ENCODE measurements at regions not wholly inside any gene's neighbourhood (a gene's known extent, or its start where the extent isn't known, plus 50 kb on each side); places are given as distances from the start of the nearest gene placed in this dataset.
"Not testable (repeated sequence)": the region's sequence is repeated elsewhere in the genome, so short reads cannot be mapped to it uniquely, and the experiment has no call there.

DNA sequence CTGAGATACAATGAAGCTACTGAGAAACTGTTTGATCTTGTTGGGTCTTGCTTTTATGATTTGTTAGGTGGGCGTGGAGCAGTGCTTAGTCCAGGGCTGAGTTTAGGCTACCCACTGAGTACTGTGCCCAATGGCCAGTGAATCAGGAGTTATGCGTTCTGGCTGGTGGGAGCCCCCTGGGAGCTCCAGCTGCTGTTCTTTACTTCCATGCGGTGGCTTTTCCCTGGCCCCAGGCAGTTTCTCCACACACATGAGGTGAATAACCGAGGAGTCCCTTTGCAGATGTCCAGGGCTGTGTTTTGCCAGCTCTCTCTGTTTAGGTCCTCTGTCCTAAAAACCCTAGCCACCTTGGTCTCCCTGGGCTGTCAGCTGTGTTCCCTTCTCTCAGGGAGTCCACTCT, 106.5 kb downstream of the KLF13 start:
- no peak for DNase-seq (ENCODE audit: low spot score)

- DNase-seq (ENCODE audit: low spot score), result no peak
These were observed 106.9 kb downstream of the KLF13 start for GRCh38 chr15:31433574-31433973.

DNA sequence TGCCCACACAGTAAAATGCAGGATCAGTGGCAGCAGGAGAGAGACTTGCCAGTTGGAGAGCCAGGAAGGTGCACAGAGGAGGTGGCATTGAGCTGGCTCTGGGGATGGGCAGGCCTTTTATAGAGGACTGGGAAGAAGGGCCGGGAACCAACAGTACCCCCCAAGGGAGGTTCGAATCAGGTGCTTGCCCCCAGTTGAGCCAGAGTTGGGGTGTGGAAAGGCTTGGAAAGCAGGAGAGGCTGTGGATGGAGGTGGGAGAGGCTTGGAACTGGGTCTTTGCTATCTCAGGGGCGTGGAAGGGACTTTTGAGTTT, 107.6 kb downstream of the KLF13 start:
- no peak for DNase-seq (ENCODE audit: low spot score)

DNA sequence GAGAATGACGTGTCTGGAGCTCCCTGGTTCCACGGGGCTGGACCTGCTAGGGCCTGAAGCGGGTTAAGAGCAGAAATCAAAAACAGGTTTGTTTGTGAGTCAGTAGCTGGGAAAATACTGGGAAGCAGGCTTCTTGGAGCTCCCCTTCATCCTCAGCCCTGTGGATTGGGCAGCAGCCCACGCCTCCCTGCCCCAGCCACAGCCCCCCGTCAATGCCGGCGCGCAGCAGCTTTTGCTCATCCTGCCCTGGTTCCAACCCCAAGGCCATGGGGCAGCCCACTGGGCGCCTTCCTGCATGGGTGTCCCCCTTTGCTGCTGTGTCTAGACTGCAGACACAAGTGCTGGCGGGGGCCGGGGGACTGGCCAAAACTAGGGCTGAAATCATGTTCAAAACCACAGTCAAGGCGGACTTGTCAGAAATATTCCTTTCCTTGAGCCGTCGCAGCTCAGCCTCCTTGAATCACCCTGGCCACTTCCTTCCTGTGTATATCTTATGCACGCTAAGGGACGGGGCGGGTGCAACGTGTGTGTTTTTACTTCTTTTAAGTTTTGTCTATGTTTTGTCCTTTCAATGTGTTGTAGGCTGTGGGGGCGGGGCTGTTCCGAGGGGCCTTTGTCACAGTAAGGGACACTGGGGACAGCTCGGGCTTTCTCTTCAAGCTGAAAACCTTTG, 108.1 kb downstream of the KLF13 start:
- DNase-seq (ENCODE audit: low spot score), result peak; percentile 62

DNA sequence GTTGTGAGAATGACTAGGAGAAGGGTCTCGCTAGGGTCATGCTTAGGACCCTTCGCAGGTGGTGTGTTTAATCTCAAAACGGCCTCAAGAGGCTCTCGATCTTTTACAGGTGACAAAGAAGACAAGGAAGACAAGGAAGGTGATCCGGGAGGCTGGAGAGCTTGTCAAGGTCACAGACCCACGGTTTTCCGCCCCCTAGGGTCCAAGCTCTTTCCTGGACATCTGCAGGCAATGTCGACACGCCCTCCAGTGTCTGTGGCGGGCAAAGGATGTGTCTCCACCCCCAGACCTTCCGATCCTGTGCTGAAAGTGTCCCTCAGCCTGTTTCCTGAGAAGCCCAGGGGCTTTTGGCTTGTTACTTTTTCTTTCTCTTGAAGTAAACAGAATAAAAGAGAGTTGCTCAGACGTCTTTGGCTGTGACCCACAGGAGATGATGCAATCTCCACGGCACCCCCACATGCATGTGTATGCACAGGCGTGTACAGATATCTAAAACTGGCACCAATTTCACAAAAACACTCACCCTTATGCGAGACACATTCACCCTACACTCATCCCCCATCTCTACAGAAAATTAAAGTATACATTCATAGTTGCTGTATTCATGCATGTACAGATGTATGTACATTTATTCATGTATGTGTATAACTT, 108.8 kb downstream of the KLF13 start:
- DNase-seq (ENCODE audit: low spot score), result peak; percentile 71

- no peak for DNase-seq (ENCODE audit: low spot score)
These were observed 109.4 kb downstream of the KLF13 start for GRCh38 chr15:31435912-31436628.

- no peak for DNase-seq (ENCODE audit: low spot score)
These were observed 111.1 kb downstream of the KLF13 start for GRCh38 chr15:31437686-31438085.

DNA sequence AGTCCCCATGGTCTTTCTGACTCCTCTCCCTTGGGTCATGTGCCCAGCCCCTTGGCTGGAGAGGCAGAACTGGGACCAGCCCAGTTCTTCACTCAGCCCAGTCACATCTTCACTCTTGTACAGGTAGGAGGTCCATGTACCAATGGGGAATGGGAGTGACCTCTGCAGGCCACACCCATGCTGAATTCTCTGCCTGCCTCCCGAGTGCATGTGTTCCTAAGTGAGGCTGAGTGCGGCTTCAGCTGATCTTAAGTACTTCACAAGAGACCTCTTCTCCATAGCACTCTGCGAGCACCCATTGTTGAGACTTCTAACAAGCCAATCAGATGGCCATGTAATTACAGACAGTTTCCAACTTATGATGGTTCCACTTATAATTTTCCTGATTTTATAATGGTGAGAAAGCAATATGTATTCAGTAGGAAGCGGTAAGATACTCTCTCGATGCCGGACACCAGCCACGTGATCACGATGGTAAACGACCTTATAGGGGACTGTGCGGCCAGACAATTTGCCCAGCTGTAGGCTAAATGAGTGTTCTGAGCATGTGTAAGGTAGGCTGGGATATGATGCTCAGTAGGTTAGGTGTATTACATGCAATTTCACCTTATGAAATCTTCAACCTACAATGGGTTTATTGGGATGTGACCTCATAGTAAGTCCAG, 112.1 kb downstream of the KLF13 start:
- DNase-seq (ENCODE audit: low spot score), result no peak

- no peak for DNase-seq (ENCODE audit: low spot score)
These were observed 112.7 kb downstream of the KLF13 start for GRCh38 chr15:31439328-31439727.

- DNase-seq (ENCODE audit: low spot score), result not testable (repeated sequence)
These were observed 113.6 kb downstream of the KLF13 start for GRCh38 chr15:31440216-31440615.

GRCh38 chr15:31440754-31441311, 114.2 kb downstream of the KLF13 start:
- peak; percentile 66 for DNase-seq (ENCODE audit: low spot score)

GRCh38 chr15:31442226-31442625, 115.6 kb downstream of the KLF13 start:
- no peak for DNase-seq (ENCODE audit: low spot score)

DNA sequence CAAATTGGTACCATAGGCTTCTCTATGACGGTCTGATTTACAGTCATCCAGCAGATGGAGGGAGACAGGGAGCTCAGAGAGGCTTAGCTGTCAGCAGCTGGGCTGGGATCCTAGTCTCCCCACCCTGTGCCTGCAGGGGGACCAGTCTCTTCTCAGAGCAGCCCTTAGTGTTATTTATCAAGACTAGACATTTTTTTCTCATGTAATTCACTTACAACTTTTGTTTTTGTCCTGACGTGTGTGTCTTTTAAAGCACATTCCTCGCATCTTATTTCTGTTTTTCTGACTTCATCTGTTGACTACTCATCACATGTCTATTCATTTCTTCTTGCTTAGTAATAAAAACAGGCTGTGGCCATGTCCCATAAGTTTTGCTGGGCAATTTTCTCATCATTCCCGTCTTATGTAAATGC, 116.1 kb downstream of the KLF13 start:
- DNase-seq (ENCODE audit: low spot score), result no peak

- DNase-seq (ENCODE audit: low spot score), result no peak
These were observed 118.2 kb downstream of the KLF13 start for GRCh38 chr15:31444844-31445243.

DNA sequence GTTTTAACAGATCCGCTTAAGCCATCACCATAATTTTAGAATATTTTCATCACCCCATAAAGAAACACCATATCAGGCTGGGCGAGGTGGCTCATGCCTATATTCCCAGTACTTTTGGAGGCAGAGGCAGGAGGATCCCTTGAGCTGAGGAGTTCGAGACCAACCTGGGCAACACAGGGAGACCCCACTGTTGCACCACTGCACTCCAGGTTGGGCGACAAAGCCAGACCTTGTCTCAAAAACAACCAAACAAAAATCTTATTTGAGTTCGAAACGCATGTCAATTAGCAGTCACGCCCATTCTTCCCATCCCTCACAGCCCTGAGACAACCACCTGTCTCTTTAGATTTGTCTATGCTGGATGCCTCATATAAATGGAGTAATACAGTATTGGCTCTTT, 119.9 kb downstream of the KLF13 start:
- DNase-seq (ENCODE audit: low spot score), result no peak

- no peak for DNase-seq (ENCODE audit: low spot score)
These were observed 121.4 kb downstream of the KLF13 start for GRCh38 chr15:31447931-31448634.

DNA sequence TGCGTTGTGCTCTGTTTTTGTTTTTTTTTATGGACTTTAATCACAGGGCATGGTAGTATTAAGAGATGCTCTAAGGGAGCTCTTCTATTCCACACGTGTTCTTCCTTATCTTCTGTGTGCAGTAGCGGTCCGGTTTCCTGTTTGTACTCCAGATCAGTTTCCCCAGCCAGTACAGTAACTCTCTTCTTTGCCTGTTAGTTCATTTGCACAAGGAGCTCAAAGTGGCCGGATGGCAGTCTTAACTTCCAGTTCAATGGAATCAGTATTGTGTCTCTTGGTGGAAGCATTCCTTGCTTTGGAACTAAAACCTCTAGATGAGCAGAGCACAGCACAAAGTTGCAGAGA, 122.0 kb downstream of the KLF13 start:
- no peak for DNase-seq (ENCODE audit: low spot score)

GRCh38 chr15:31452595-31453557, 126.2 kb downstream of the KLF13 start:
- no peak for DNase-seq (ENCODE audit: low spot score)

GRCh38 chr15:31453558-31454318, 127.1 kb downstream of the KLF13 start:
- no peak for DNase-seq (ENCODE audit: low spot score)

DNA sequence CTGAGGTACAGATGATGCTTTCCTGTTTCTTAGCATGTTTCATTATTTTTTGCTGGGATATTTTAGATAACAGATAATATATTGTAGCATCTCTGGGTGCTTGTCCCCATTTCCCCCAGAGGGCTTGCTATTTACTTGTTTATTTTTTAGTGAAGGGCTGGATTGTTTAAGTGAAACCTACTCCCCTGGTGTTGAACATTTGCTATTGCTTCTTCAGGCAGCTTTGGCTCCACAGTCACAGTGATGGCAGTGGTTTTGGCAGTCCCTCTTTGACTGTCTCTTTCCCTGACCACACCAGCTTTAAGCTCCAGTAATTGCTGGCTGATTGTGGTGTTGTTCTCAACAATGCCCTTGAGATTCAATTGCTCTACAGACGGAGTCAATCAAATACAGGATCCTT, 128.9 kb downstream of the KLF13 start:
- no peak for DNase-seq (ENCODE audit: low spot score)
